Gastrocnemius medialis (tissue), 4 donors: ENCODE measurements at regions not wholly inside any gene's neighbourhood (a gene's known extent, or its start where the extent isn't known, plus 50 kb on each side); places are given as distances from the start of the nearest gene placed in this dataset.

Experiments
- ATAC-seq, 2 donors: fragments of 150-250 bp; one replicate each; pipeline ENCODE4 v1.9.1; 2016
- DNase-seq, 2 donors: peaks; one replicate each; pipeline ENCODE4 v3.0.0-alpha.2; 2019
- H3K27ac ChIP-seq, 4 donors: fragments of 200-600 bp; sonication (generic); 1 replicate in 1 of 4; 2 replicates in 3 of 4; pipeline ENCODE4 v1.5.1; 2016 to 2018; ENCODE audit warnings: mild to moderate bottlenecking in 2 of 4, moderate library complexity in 1 of 4
- H3K27me3 ChIP-seq, 3 donors: fragments of 200-600 bp; sonication (generic) in 2 of 3; 1 replicate in 1 of 3; 2 replicates in 2 of 3; pipeline versions ENCODE4 v1.5.1 to v1.6.0; 2016 to 2019; ENCODE audit warnings: mild to moderate bottlenecking in 1 of 3, moderate library complexity in 1 of 3
- H3K36me3 ChIP-seq, 2 donors: fragments of 200-600 bp; sonication (generic) in 1 of 2; one replicate each; pipeline ENCODE4 v1.5.1; 2017 to 2018
- H3K4me1 ChIP-seq, 2 donors: fragments of 200-600 bp; sonication (generic) in 1 of 2; one replicate each; pipeline ENCODE4 v1.5.1; 2016 to 2017; ENCODE audit warnings: mild to moderate bottlenecking in 2 of 2
- H3K4me3 ChIP-seq, 4 donors: fragments of 200-600 bp; sonication (generic) in 3 of 4; 1 replicate in 1 of 4; 2 replicates in 3 of 4; pipeline ENCODE4 v1.5.1; 2016 to 2019; ENCODE audit warnings: mild to moderate bottlenecking in 2 of 4
- H3K9me3 ChIP-seq, 3 donors: fragments of 200-600 bp; sonication (generic) in 2 of 3; 1 replicate in 1 of 3; 2 replicates in 2 of 3; pipeline ENCODE4 v1.5.1; 2016 to 2019
- CTCF ChIP-seq, 5 experiments: fragments of 450-650 bp in 3 of 5; fragments of 200-600 bp in 2 of 5; sonication (generic) in 2 of 5; IDR thresholded peaks in 4 of 5; conservative IDR thresholded peaks in 1 of 5; 1 replicate in 4 of 5; 2 replicates in 1 of 5; pipeline ENCODE4 v1.5.1; 2016 to 2019; ENCODE audit warnings: antibody characterized with exemption in 5 of 5, mild to moderate bottlenecking in 3 of 5, moderate library complexity in 3 of 5
- POLR2A ChIP-seq, 2 donors: fragments of 450-650 bp; IDR thresholded peaks; one replicate each; pipeline ENCODE4 v1.6.1; 2017; ENCODE audit warnings: antibody characterized with exemption in 2 of 2, mild to moderate bottlenecking in 2 of 2, moderate library complexity in 2 of 2
- in situ Hi-C, 4 donors: fragments of 200-750 bp; cut with MboI; loops; one replicate each; pipeline versions ENCODE4 v1.15.0 to v1.8.0; 2017; ENCODE audit warnings: low sequenced_read_pairs in 4 of 4
- intact Hi-C: fragments of 100-400 bp; cut with DNase I; formaldehyde crosslinking; loops from one replicate; pipeline ENCODE4 v1.15.1; 2023; ENCODE audit warnings: low total_unique reads

- in situ Hi-C loops (no loop called here), intact Hi-C loops (no loop called here)
- Histone ChIP-seq H3K4me3 (no peak overlapping the region), H3K27me3 (no peaks in the 10 kb centered on the region), H3K36me3 (no peaks in the 10 kb centered on the region), H3K27ac (no peak overlapping the region), H3K4me1 (no peaks in the 10 kb centered on the region), H3K9me3 (no peaks in the 10 kb centered on the region)
- ATAC-seq (no peak), DNase-seq (no peak)
- no peak for TF ChIP-seq POLR2A (IDR thresholded peaks at IDR 0.05)
- TF ChIP-seq CTCF (IDR thresholded peaks at IDR 0.05 in 4 of 5, conservative IDR thresholded peaks at IDR 0.05 in 1 of 5): no peak
These were observed 146.9 kb downstream of the TFEC start for GRCh38 chr7:115883629-115884028.

- Histone ChIP-seq H3K36me3 (no peaks in the 10 kb centered on the region), H3K4me1 (no peaks in the 10 kb centered on the region), H3K27ac (no peak overlapping the region), H3K27me3 (no peaks in the 10 kb centered on the region), H3K9me3 (no peaks in the 10 kb centered on the region), H3K4me3 (no peak overlapping the region)
- TF ChIP-seq POLR2A (IDR thresholded peaks at IDR 0.05) (no peak), CTCF (IDR thresholded peaks at IDR 0.05 in 4 of 5, conservative IDR thresholded peaks at IDR 0.05 in 1 of 5) (no peak)
- DNase-seq: no peak
- in situ Hi-C loops (no loop called here), intact Hi-C loops (no loop called here)
- no peak for ATAC-seq
These were observed 149.1 kb downstream of the TFEC start for GRCh38 chr7:115881476-115881875.

- Histone ChIP-seq H3K27me3 (no peaks in the 10 kb centered on the region), H3K36me3 (no peaks in the 10 kb centered on the region), H3K27ac (no peak overlapping the region), H3K4me1 (no peaks in the 10 kb centered on the region), H3K9me3 (no peaks in the 10 kb centered on the region), H3K4me3 (no peak overlapping the region)
- DNase-seq: no peak
- in situ Hi-C loops (no loop called here), intact Hi-C loops (no loop called here)
- no peak for TF ChIP-seq POLR2A (IDR thresholded peaks at IDR 0.05)
- no peak for TF ChIP-seq CTCF (IDR thresholded peaks at IDR 0.05 in 4 of 5, conservative IDR thresholded peaks at IDR 0.05 in 1 of 5)
- no peak for ATAC-seq
These were observed 151.4 kb downstream of the TFEC start for GRCh38 chr7:115879171-115879570.

- TF ChIP-seq POLR2A (IDR thresholded peaks at IDR 0.05) (no peak), CTCF (IDR thresholded peaks at IDR 0.05 in 4 of 5, conservative IDR thresholded peaks at IDR 0.05 in 1 of 5) (no peak)
- Histone ChIP-seq H3K36me3 (no peaks in the 10 kb centered on the region), H3K9me3 (no peaks in the 10 kb centered on the region), H3K4me3 (no peak overlapping the region), H3K4me1 (no peaks in the 10 kb centered on the region), H3K27me3 (no peaks in the 10 kb centered on the region), H3K27ac (no peak overlapping the region)
- intact Hi-C loops (no loop called here), in situ Hi-C loops (no loop called here)
- ATAC-seq (no peak), DNase-seq (no peak)
These were observed 160.8 kb downstream of the TFEC start for GRCh38 chr7:115869801-115870200.

GRCh38 chr7:115869190-115869589, 161.4 kb downstream of the TFEC start:
- TF ChIP-seq CTCF (IDR thresholded peaks at IDR 0.05 in 4 of 5, conservative IDR thresholded peaks at IDR 0.05 in 1 of 5) (no peak), POLR2A (IDR thresholded peaks at IDR 0.05) (no peak)
- ATAC-seq (no peak), DNase-seq (no peak)
- H3K9me3 ChIP-seq: no peaks in the 10 kb centered on the region
- intact Hi-C loops: no loop called here
- no peaks in the 10 kb centered on the region for H3K36me3 ChIP-seq
- H3K4me1 ChIP-seq: no peaks in the 10 kb centered on the region
- H3K27me3 ChIP-seq: no peaks in the 10 kb centered on the region
- in situ Hi-C loops: no loop called here
- no peak overlapping the region for H3K4me3 ChIP-seq
- H3K27ac ChIP-seq: no peak overlapping the region
